DOHH2 (cell line): ENCODE measurements at regions not wholly inside any gene's neighbourhood (a gene's known extent, or its start where the extent isn't known, plus 50 kb on each side); places are given as distances from the start of the nearest gene placed in this dataset.

Source experiments
- H3F3A ChIP-seq: fragments of 200-600 bp; sonication (generic), shearing (Covaris generic); 2 replicates; pipeline ENCODE4 v1.6.0; 2016; ENCODE audit warnings: antibody characterized with exemption, mild to moderate bottlenecking; ENCODE audit not compliant: control insufficient read depth, insufficient read depth
- H3K27ac ChIP-seq: fragments of 200-600 bp; sonication (generic); 2 replicates; pipeline ENCODE4 v1.5.1; 2014; ENCODE audit warnings: low read depth, mild to moderate bottlenecking, low read length, moderate library complexity
- H3K27me3 ChIP-seq: fragments of 200-600 bp; sonication (generic); 2 replicates; pipeline ENCODE4 v1.6.1; 2014; ENCODE audit warnings: mild to moderate bottlenecking, low read length, mixed read lengths; ENCODE audit not compliant: control insufficient read depth
- H3K36me3 ChIP-seq: fragments of 200-600 bp; sonication (generic); 2 replicates; pipeline ENCODE4 v1.6.1; 2014; ENCODE audit warnings: mild to moderate bottlenecking, low read length, moderate library complexity, mixed read lengths; ENCODE audit not compliant: control insufficient read depth
- H3K4me1 ChIP-seq: fragments of 200-600 bp; sonication (generic); 2 replicates; pipeline ENCODE4 v1.6.1; 2014; ENCODE audit warnings: mild to moderate bottlenecking, low read length, mixed read lengths; ENCODE audit not compliant: control insufficient read depth
- H3K4me2 ChIP-seq: fragments of 200-600 bp; sonication (generic); 2 replicates; pipeline ENCODE4 v1.6.0; 2014; ENCODE audit warnings: mild to moderate bottlenecking, low read length, moderate library complexity
- H3K4me3 ChIP-seq: fragments of 200-600 bp; sonication (generic); 2 replicates; pipeline ENCODE4 v1.5.1; 2014; ENCODE audit warnings: mild to moderate bottlenecking, low read length, mixed read lengths
- H3K79me2 ChIP-seq: fragments of 200-600 bp; sonication (generic); 2 replicates; pipeline ENCODE4 v1.6.1; 2014; ENCODE audit warnings: mild to moderate bottlenecking, low read length, mixed read lengths; ENCODE audit not compliant: control insufficient read depth
- H3K9me2 ChIP-seq: fragments of 200-600 bp; sonication (generic); replicated peaks from 2 replicates; pipeline ENCODE4 v1.6.1; 2014; ENCODE audit warnings: mild to moderate bottlenecking, low read length, mixed read lengths; ENCODE audit not compliant: control insufficient read depth
- H3K9me3 ChIP-seq: fragments of 200-600 bp; sonication (generic); 2 replicates; pipeline ENCODE4 v1.6.1; 2014; ENCODE audit warnings: antibody characterized with exemption, low read length, mixed read lengths; ENCODE audit not compliant: control insufficient read depth, insufficient read depth
- H4K20me1 ChIP-seq: fragments of 200-600 bp; sonication (generic); 2 replicates; pipeline ENCODE4 v1.6.0; 2014; ENCODE audit warnings: low read depth, mild to moderate bottlenecking, antibody characterized with exemption, low read length, moderate library complexity; ENCODE audit not compliant: control insufficient read depth, insufficient read depth
- EZH2phosphoT487 ChIP-seq: fragments of 200-600 bp; sonication (generic); IDR thresholded peaks from 2 replicates; pipeline ENCODE4 v1.6.1; 2017; ENCODE audit warnings: borderline replicate concordance, mild to moderate bottlenecking, antibody characterized with exemption, low read length, moderate library complexity, mixed read lengths
- TF ChIP-seq, protein P1 (sequence below): fragments of 200-600 bp; sonication (generic); IDR thresholded peaks from one replicate; pipeline ENCODE4 v1.5.1; 2014; ENCODE audit warnings: antibody characterized with exemption, mild to moderate bottlenecking, low read depth, low read length; ENCODE audit not compliant: poor library complexity, severe bottlenecking

DNA sequence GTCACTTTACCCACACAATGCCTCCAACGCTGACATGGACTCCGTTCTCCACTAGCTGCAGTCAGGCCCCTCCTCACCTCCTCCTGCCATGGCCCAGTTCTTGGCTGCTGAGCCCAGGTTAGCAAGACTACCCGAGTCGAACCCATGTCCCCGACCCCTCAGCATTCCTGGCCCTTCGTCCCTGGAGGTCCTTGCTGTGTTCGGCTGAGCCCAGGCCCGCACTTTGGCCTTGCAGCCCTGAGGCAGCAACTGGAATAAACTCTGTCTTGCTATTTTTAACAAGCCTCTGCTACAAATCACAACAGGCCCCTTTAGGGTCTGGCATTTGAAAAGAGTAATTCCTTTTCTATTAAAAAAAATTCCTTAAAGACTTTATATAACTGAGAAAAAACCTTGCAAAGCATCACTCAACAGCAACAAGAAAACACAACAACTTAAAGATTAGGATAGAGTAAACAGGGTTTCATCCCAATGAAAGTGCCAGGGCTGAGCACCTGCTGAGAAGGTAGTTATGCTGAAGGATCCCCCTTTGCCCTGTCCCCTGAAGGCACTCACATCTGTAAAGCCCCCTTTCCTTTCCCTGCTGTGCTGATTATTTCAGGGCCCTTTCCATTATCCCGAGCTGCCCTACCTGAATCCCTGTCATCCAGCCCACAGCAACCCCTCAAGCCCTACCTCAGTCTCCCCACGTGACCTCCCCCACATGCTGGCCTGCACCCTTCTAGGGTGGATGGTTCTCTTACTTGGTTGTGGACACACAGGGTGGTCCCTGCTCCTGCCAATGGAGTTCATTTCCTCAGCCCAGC, 120.0 kb upstream of the SNTG2 start:
- Histone ChIP-seq H3K27ac (no peak overlapping the region), H3K79me2 (no peaks in the 10 kb centered on the region), H3K4me3 (no peak overlapping the region), H4K20me1 (no peaks in the 10 kb centered on the region), H3F3A (no peaks in the 10 kb centered on the region), H3K4me2 (no peak overlapping the region), H3K9me2 (no peaks in the 10 kb centered on the region), H3K9me3 (no peaks in the 10 kb centered on the region), H3K27me3 (no peaks in the 10 kb centered on the region), H3K4me1 (no peaks in the 10 kb centered on the region), H3K36me3 (no peaks in the 10 kb centered on the region)
- TF ChIP-seq, protein P1, sequence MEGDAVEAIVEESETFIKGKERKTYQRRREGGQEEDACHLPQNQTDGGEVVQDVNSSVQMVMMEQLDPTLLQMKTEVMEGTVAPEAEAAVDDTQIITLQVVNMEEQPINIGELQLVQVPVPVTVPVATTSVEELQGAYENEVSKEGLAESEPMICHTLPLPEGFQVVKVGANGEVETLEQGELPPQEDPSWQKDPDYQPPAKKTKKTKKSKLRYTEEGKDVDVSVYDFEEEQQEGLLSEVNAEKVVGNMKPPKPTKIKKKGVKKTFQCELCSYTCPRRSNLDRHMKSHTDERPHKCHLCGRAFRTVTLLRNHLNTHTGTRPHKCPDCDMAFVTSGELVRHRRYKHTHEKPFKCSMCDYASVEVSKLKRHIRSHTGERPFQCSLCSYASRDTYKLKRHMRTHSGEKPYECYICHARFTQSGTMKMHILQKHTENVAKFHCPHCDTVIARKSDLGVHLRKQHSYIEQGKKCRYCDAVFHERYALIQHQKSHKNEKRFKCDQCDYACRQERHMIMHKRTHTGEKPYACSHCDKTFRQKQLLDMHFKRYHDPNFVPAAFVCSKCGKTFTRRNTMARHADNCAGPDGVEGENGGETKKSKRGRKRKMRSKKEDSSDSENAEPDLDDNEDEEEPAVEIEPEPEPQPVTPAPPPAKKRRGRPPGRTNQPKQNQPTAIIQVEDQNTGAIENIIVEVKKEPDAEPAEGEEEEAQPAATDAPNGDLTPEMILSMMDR: no peak
- no peak for TF ChIP-seq EZH2phosphoT487

DNA sequence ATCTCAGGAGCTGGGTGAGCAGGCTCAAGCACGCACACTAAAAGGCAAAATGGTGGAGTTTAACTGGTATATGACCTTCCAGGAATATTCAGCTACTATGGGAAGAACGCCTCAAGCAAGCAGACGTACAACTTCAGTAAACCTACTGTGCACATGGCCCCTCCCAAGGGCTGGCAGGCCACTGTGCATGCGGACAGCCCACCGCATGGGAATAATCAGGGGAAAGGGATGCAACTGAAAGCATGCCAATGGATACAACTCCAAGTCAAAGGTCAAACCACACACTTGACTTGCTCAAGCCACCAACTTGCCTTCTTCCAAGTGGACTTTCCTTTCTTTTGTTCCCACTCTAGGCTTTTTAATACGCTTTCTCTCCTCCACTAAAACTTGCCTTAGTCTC, 121.6 kb upstream of the SNTG2 start:
- no peak overlapping the region for H3K4me3 ChIP-seq
- H3K27me3 ChIP-seq: no peaks in the 10 kb centered on the region

DNA sequence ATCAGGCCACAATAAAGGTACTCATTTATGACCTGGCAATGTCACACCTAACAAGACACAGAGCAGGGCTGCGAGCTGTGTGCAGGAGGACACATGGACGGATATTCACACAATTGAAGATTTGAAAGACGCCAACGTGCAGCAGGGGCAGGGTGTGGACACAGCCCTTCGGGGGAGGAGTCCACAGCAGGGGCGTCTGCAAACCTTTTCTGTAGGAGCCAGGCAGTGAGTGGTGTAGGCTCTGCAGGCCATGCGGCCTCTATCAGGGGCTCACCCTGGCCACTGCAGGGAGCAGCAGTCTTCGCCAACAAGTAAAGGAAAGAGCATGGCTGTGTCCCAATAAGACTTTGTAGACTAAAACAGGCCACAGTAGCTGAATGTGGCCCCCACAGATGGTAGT, 125.7 kb upstream of the SNTG2 start:
- TF ChIP-seq, protein P1: no peak
- TF ChIP-seq EZH2phosphoT487: no peak

More for the DNA sequence above, 121.6 kb upstream of the SNTG2 start:
- no peak for TF ChIP-seq EZH2phosphoT487
- TF ChIP-seq, protein P1: no peak
- H3F3A ChIP-seq: no peaks in the 10 kb centered on the region
- no peak overlapping the region for H3K27ac ChIP-seq
- no peaks in the 10 kb centered on the region for H4K20me1 ChIP-seq
- no peak overlapping the region for H3K4me2 ChIP-seq
- no peaks in the 10 kb centered on the region for H3K9me3 ChIP-seq
- H3K79me2 ChIP-seq: no peaks in the 10 kb centered on the region
- H3K9me2 ChIP-seq: no peaks in the 10 kb centered on the region
- no peaks in the 10 kb centered on the region for H3K4me1 ChIP-seq
- no peaks in the 10 kb centered on the region for H3K36me3 ChIP-seq

More for the DNA sequence above, 125.7 kb upstream of the SNTG2 start:
- Histone ChIP-seq H4K20me1 (no peaks in the 10 kb centered on the region), H3K79me2 (no peaks in the 10 kb centered on the region), H3K36me3 (no peaks in the 10 kb centered on the region), H3K27ac (no peak overlapping the region), H3K4me2 (no peak overlapping the region), H3K27me3 (no peaks in the 10 kb centered on the region), H3F3A (no peaks in the 10 kb centered on the region), H3K9me2 (no peaks in the 10 kb centered on the region), H3K4me3 (no peak overlapping the region), H3K4me1 (no peaks in the 10 kb centered on the region), H3K9me3 (peaks cover 2% of the 10 kb centered on the region; the same call in 1 of the 2 replicates)
